Osteoblast (primary cell): ENCODE measurements at regions not wholly inside any gene's neighbourhood (a gene's known extent, or its start where the extent isn't known, plus 50 kb on each side); places are given as distances from the start of the nearest gene placed in this dataset.

Source experiments
- DNase-seq: peaks from one replicate; pipeline ENCODE4 v3.0.0; 2011; ENCODE audit warnings: low spot score, mixed read lengths; ENCODE audit not compliant: insufficient read length; ENCODE audit errors: missing footprints
- H2AFZ ChIP-seq: 2 replicates; pipeline ENCODE4 v1.6.0; 2011; ENCODE audit warnings: mild to moderate bottlenecking, low read length
- H3K27ac ChIP-seq: 2 replicates; pipeline ENCODE4 v1.5.1; 2011; ENCODE audit warnings: mild to moderate bottlenecking, low read depth, low read length, moderate library complexity
- H3K27me3 ChIP-seq: 2 replicates; pipeline ENCODE4 v1.6.0; 2012; ENCODE audit warnings: mild to moderate bottlenecking, control low read depth, inconsistent platforms, low read length, moderate library complexity; ENCODE audit not compliant: insufficient read depth
- H3K36me3 ChIP-seq: 2 replicates; pipeline ENCODE4 v1.5.1; 2011; ENCODE audit warnings: mild to moderate bottlenecking, low read length, control low read depth, moderate library complexity; ENCODE audit not compliant: insufficient read depth
- H3K4me1 ChIP-seq: 2 replicates; pipeline ENCODE4 v1.5.1; 2011; ENCODE audit warnings: mild to moderate bottlenecking, low read length, control low read depth, moderate library complexity; ENCODE audit not compliant: insufficient read depth
- H3K4me2 ChIP-seq: 2 replicates; pipeline ENCODE4 v1.6.0; 2011; ENCODE audit warnings: mild to moderate bottlenecking, low read length; ENCODE audit not compliant: insufficient read depth
- H3K4me3 ChIP-seq: fragments of 200-600 bp; sonication (generic); 3 replicates; pipeline ENCODE4 v1.5.1; 2012; ENCODE audit warnings: mild to moderate bottlenecking, low read length, inconsistent platforms; ENCODE audit not compliant: insufficient read depth
- H3K79me2 ChIP-seq: 2 replicates; pipeline ENCODE4 v1.6.0; 2012; ENCODE audit warnings: mild to moderate bottlenecking, low read length, control low read depth, inconsistent platforms; ENCODE audit not compliant: insufficient read depth
- H3K9me3 ChIP-seq: 2 replicates; pipeline ENCODE4 v1.5.1; 2011; ENCODE audit warnings: low read depth, low read length, control low read depth
- H4K20me1 ChIP-seq: 2 replicates; pipeline ENCODE4 v1.6.0; 2012; ENCODE audit warnings: mild to moderate bottlenecking, low read length, control low read depth; ENCODE audit not compliant: insufficient read depth
- CTCF ChIP-seq: IDR thresholded peaks from 2 replicates; pipeline ENCODE4 v1.5.1; 2011; ENCODE audit warnings: mild to moderate bottlenecking, low read depth, low read length, moderate library complexity; ENCODE audit errors: extremely low read depth

DNA sequence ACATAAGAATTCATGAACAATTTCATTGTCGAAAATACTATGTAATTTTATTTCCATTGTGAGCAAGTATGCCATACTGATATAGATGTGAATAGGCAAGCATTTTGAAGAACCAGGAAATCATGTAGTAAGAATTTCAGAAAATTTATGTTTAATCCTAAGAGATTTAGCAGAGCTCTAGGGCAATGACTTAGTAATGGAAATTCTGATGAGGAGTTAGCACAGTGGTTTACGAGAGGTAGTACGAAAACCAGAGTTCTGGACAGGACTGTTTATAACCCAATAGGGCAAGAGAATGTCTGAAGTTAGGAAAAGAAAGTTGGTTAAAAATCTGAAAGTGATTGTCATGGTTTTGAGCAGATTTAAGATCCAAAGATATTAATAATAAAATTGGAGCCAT is 439.6 kb upstream of the DEPDC1 start:
- no peak for DNase-seq
- no peaks in the 10 kb centered on the region for H3K9me3 ChIP-seq
- H3K27me3 ChIP-seq: no peaks in the 10 kb centered on the region
- H3K4me2 ChIP-seq: no peak overlapping the region
- H2AFZ ChIP-seq: no peak overlapping the region
- no peaks in the 10 kb centered on the region for H3K79me2 ChIP-seq
- H4K20me1 ChIP-seq: no peaks in the 10 kb centered on the region
- H3K36me3 ChIP-seq: no peaks in the 10 kb centered on the region
- no peak overlapping the region for H3K27ac ChIP-seq
- H3K4me1 ChIP-seq: no peaks in the 10 kb centered on the region
- H3K4me3 ChIP-seq: no peak overlapping the region
- TF ChIP-seq CTCF: no peak

DNA sequence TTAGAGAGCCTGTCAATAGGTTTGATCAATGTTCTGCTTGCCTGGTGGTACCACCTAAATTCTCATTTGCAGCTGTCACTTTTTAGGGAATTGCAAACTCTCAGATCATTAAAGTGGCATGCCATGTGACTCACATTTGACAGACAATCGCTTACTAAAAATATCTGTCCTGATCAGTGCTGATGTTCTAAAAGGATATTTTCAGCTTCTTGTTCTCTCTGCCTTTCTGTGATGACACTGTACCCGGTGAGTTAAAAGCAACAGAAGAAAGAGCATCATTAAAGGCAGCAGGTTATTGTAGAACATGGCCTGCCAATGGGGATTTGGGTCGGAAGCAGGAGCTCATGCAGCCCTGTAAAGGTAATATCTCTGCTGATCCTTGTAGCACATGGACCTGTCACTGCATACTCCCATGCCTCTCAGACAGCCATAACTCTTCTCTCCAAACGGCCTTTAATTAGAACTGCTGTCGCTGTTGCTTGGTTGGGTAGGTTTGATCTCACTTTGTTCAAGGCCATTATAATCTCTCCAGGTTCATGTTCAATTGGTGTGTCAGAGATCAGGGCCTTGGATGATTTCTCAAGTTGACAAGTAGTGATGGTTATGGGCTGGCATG is 441.3 kb upstream of the DEPDC1 start:
- no peak overlapping the region for H3K4me2 ChIP-seq
- no peaks in the 10 kb centered on the region for H4K20me1 ChIP-seq
- no peak for TF ChIP-seq CTCF
- no peak overlapping the region for H2AFZ ChIP-seq
- no peak overlapping the region for H3K27ac ChIP-seq
- no peaks in the 10 kb centered on the region for H3K36me3 ChIP-seq
- H3K27me3 ChIP-seq: no peaks in the 10 kb centered on the region
- no peaks in the 10 kb centered on the region for H3K4me1 ChIP-seq
- H3K4me3 ChIP-seq: no peak overlapping the region
- no peaks in the 10 kb centered on the region for H3K9me3 ChIP-seq
- no peak for DNase-seq
- no peaks in the 10 kb centered on the region for H3K79me2 ChIP-seq

- no peaks in the 10 kb centered on the region for H3K27me3 ChIP-seq
Measured at GRCh38 chr1:68950036-68950435, 453.2 kb upstream of the DEPDC1 start.

GRCh38 chr1:68953311-68953710 is 456.4 kb upstream of the DEPDC1 start:
- Histone ChIP-seq H2AFZ (no peak overlapping the region), H3K36me3 (no peaks in the 10 kb centered on the region), H3K27me3 (no peaks in the 10 kb centered on the region), H4K20me1 (no peaks in the 10 kb centered on the region), H3K4me3 (no peak overlapping the region), H3K79me2 (no peaks in the 10 kb centered on the region), H3K9me3 (no peaks in the 10 kb centered on the region), H3K27ac (no peak overlapping the region), H3K4me1 (no peaks in the 10 kb centered on the region), H3K4me2 (no peak overlapping the region)
- DNase-seq: no peak
- TF ChIP-seq CTCF: no peak

More at GRCh38 chr1:68950036-68950435, 453.2 kb upstream of the DEPDC1 start:
- Histone ChIP-seq H3K4me1 (no peaks in the 10 kb centered on the region), H3K9me3 (no peaks in the 10 kb centered on the region), H3K4me3 (no peak overlapping the region), H2AFZ (no peak overlapping the region), H3K27ac (no peak overlapping the region), H3K79me2 (no peaks in the 10 kb centered on the region), H3K36me3 (no peaks in the 10 kb centered on the region), H3K4me2 (no peak overlapping the region), H4K20me1 (no peaks in the 10 kb centered on the region)
- DNase-seq: no peak
- TF ChIP-seq CTCF: no peak
